ENCODE measurements at regions not wholly inside any gene's neighbourhood (a gene's known extent, or its start where the extent isn't known, plus 50 kb on each side); places are given as distances from the start of the nearest gene placed in this dataset.

- H3K4me1 ChIP-seq (replicated peaks) = no peaks in the 10 kb centered on the region
Observed at GRCh38 chr12:125417446-125417845, 352.2 kb downstream of the AACS start.

GRCh38 chr12:125418902-125419564, 353.8 kb downstream of the AACS start:
- Histone ChIP-seq H3K4me3 (no peak overlapping the region), H3K27ac (no peak overlapping the region), H3K27me3 (replicated peaks; ENCODE audit: insufficient read depth) (no peaks in the 10 kb centered on the region), H3K4me1 (replicated peaks) (no peaks in the 10 kb centered on the region), H3K36me3 (no peaks in the 10 kb centered on the region), H3K9me3 (no peaks in the 10 kb centered on the region)
- 74% methylated on average over 7 of the region's 7 CpGs for WGBS
- no peak for DNase-seq (ENCODE audit: low spot score)
- TF ChIP-seq POLR2A (IDR thresholded peaks at IDR 0.05) (no peak), CTCF (IDR thresholded peaks at IDR 0.05) (no peak), POLR2AphosphoS5 (IDR thresholded peaks at IDR 0.05) (no peak)
- intact Hi-C loops (cut with DNase I) = no loop called here

More at GRCh38 chr12:125417446-125417845, 352.2 kb downstream of the AACS start:
- Histone ChIP-seq H3K4me3 (no peak overlapping the region), H3K9me3 (no peaks in the 10 kb centered on the region), H3K36me3 (no peaks in the 10 kb centered on the region), H3K27me3 (replicated peaks; ENCODE audit: insufficient read depth) (no peaks in the 10 kb centered on the region), H3K27ac (no peak overlapping the region)
- intact Hi-C loops (cut with DNase I) = no loop called here
- 57% methylated on average over 3 of the region's 3 CpGs for WGBS
- TF ChIP-seq CTCF (IDR thresholded peaks at IDR 0.05) (no peak), POLR2AphosphoS5 (IDR thresholded peaks at IDR 0.05) (no peak), POLR2A (IDR thresholded peaks at IDR 0.05) (no peak)
- no peak for DNase-seq (ENCODE audit: low spot score)

DNA sequence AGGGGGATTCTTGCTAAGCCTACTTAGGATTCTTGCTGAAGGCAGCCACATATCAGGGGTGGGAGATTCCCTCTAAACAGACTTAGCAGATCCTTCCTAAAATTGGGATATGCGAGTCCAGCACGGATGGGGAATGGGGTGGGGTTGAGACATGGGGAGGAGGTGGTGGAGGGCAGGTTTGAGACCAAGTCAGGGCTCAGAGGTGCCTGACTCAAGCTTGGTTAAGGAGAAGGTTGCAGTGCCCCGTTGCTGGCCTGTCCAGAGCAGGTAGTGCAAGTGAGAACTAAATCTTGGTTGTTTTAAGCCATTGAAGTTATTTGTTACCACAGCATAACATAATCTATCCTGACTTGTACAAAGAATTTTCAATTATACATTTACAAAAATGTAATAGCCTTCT, 359.7 kb downstream of the AACS start:
- Histone ChIP-seq H3K36me3 (no peaks in the 10 kb centered on the region), H3K4me1 (replicated peaks) (no peaks in the 10 kb centered on the region), H3K4me3 (no peak overlapping the region), H3K27ac (no peak overlapping the region), H3K27me3 (replicated peaks; ENCODE audit: insufficient read depth) (no peaks in the 10 kb centered on the region), H3K9me3 (no peaks in the 10 kb centered on the region)
- intact Hi-C loops (cut with DNase I) = no loop called here
- DNase-seq (ENCODE audit: low spot score) = no peak
- TF ChIP-seq CTCF (IDR thresholded peaks at IDR 0.05) (no peak), POLR2A (IDR thresholded peaks at IDR 0.05) (no peak)
- 52% methylated on average over 3 of the region's 3 CpGs for WGBS

DNA sequence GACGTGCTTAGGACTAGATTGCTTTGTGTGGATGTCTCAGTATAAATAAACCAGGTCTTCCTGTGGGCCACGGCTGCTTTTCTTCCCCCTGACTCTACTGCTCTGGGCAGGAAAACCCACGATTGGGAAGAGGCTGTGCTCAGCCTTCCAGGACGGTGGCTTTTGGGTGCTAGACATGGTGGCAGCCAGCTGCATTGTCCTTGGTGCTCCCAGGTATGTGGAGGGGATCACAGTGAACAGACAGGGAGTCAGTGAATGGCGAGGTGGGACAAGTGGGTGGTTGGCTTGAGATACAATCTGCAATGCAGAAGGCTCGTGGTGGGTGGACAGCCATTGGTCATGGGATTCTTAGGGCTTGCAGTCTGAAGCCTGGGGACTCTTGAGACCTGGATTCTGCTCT, 366.3 kb downstream of the AACS start:
- no peaks in the 10 kb centered on the region for H3K9me3 ChIP-seq
- no peak overlapping the region for H3K4me3 ChIP-seq
- intact Hi-C loops (cut with DNase I) = no loop called here
- H3K27ac ChIP-seq = no peak overlapping the region
- no peak for TF ChIP-seq POLR2A (IDR thresholded peaks at IDR 0.05)
- no peak for TF ChIP-seq POLR2AphosphoS5 (IDR thresholded peaks at IDR 0.05)
- TF ChIP-seq CTCF (IDR thresholded peaks at IDR 0.05) = no peak
- DNase-seq (ENCODE audit: low spot score) = no peak
- H3K36me3 ChIP-seq = no peaks in the 10 kb centered on the region
- 69% methylated on average over 6 of the region's 6 CpGs for WGBS
- H3K4me1 ChIP-seq (replicated peaks) = no peaks in the 10 kb centered on the region
- H3K27me3 ChIP-seq (replicated peaks; ENCODE audit: insufficient read depth) = no peaks in the 10 kb centered on the region

- DNase-seq (ENCODE audit: low spot score) = no peak
- intact Hi-C loops (cut with DNase I) = no loop called here
Observed at GRCh38 chr12:125434131-125434530, 368.9 kb downstream of the AACS start.

More at GRCh38 chr12:125434131-125434530, 368.9 kb downstream of the AACS start:
- H3K4me1 ChIP-seq (replicated peaks) = no peaks in the 10 kb centered on the region
- H3K27me3 ChIP-seq (replicated peaks; ENCODE audit: insufficient read depth) = no peaks in the 10 kb centered on the region
- no peak overlapping the region for H3K4me3 ChIP-seq
- no peak for TF ChIP-seq CTCF (IDR thresholded peaks at IDR 0.05)
- TF ChIP-seq POLR2A (IDR thresholded peaks at IDR 0.05) = no peak
- no peak for TF ChIP-seq POLR2AphosphoS5 (IDR thresholded peaks at IDR 0.05)
- H3K9me3 ChIP-seq = no peaks in the 10 kb centered on the region
- no peaks in the 10 kb centered on the region for H3K36me3 ChIP-seq
- no peak overlapping the region for H3K27ac ChIP-seq
- 92% methylated on average over 9 of the region's 9 CpGs for WGBS

All from prostate gland (tissue), 2 donors.